SK-N-SH treated with all-trans-retinoic acid at 6 μM for 48 hours (cell line): ENCODE measurements at regions not wholly inside any gene's neighbourhood (a gene's known extent, or its start where the extent isn't known, plus 50 kb on each side); places are given as distances from the start of the nearest gene placed in this dataset.

Experiments
- ATAC-seq: fragments of 200-7000 bp; cut with Tn5 transposase; 3 replicates; pipeline ENCODE4 v1.9.1; 2020; ENCODE audit warnings: mild to moderate bottlenecking, moderate library complexity
- ARNTL ChIP-seq: fragments of 450-650 bp; formaldehyde crosslinking; IDR thresholded peaks from 2 replicates; pipeline ENCODE4 v1.5.0; 2020; ENCODE audit warnings: low read depth, mild to moderate bottlenecking, moderate library complexity, borderline replicate concordance
- BACH2 ChIP-seq: fragments of 250-450 bp; sonication (Bioruptor Pico); IDR thresholded peaks from 2 replicates; pipeline ENCODE4 v1.9.0; 2021; ENCODE audit warnings: mild to moderate bottlenecking, borderline replicate concordance
- CSDC2 ChIP-seq: fragments of 250-450 bp; sonication (Bioruptor Pico); IDR thresholded peaks from 2 replicates; pipeline ENCODE4 v1.5.0; 2020; ENCODE audit warnings: mild to moderate bottlenecking, moderate library complexity
- CSRNP3 ChIP-seq: fragments of 250-450 bp; sonication (Bioruptor Pico); IDR thresholded peaks from 2 replicates; pipeline ENCODE4 v1.5.1; 2021; ENCODE audit warnings: mild to moderate bottlenecking, moderate library complexity
- ESRRG ChIP-seq: fragments of 250-450 bp; sonication (Bioruptor Pico); IDR thresholded peaks from 2 replicates; pipeline ENCODE4 v1.6.1; 2021; ENCODE audit warnings: mild to moderate bottlenecking
- GLIS3 ChIP-seq: fragments of 250-450 bp; sonication (Bioruptor Pico); IDR thresholded peaks from 2 replicates; pipeline ENCODE4 v1.5.0; 2020; ENCODE audit warnings: mild to moderate bottlenecking, moderate library complexity
- ISL1 ChIP-seq: fragments of 250-450 bp; sonication (Bioruptor Pico); IDR thresholded peaks from 2 replicates; pipeline ENCODE4 v2.1.2; 2022; ENCODE audit warnings: mild to moderate bottlenecking, moderate library complexity
- OSR1 ChIP-seq: fragments of 250-450 bp; sonication (Bioruptor Pico); IDR thresholded peaks from 2 replicates; pipeline ENCODE4 v1.8.0; 2022; ENCODE audit warnings: moderate library complexity, mild to moderate bottlenecking, inconsistent platforms
- PATZ1 ChIP-seq: fragments of 250-450 bp; sonication (Bioruptor Pico); IDR thresholded peaks from 2 replicates; pipeline ENCODE4 v1.8.0; 2020; ENCODE audit warnings: mild to moderate bottlenecking, moderate library complexity, borderline replicate concordance
- POU6F1 ChIP-seq: fragments of 250-450 bp; sonication (Bioruptor Pico); IDR thresholded peaks from 2 replicates; pipeline ENCODE4 v1.8.0; 2021; ENCODE audit warnings: low read depth, mild to moderate bottlenecking, moderate library complexity, borderline replicate concordance
- PPARA ChIP-seq: fragments of 250-450 bp; sonication (Bioruptor Pico); IDR thresholded peaks from 2 replicates; pipeline ENCODE4 v1.5.0; 2020; ENCODE audit warnings: mild to moderate bottlenecking, borderline replicate concordance
- RARB ChIP-seq: fragments of 250-450 bp; sonication (Bioruptor Pico); IDR thresholded peaks from 2 replicates; pipeline ENCODE4 v1.8.0; 2021; ENCODE audit warnings: mild to moderate bottlenecking, moderate library complexity
- SNAI2 ChIP-seq: fragments of 250-450 bp; sonication (Bioruptor Pico); IDR thresholded peaks from 2 replicates; pipeline ENCODE4 v1.5.0; 2020; ENCODE audit warnings: mild to moderate bottlenecking, moderate library complexity
- TOX ChIP-seq: fragments of 250-450 bp; sonication (Bioruptor Pico); IDR thresholded peaks from 2 replicates; pipeline ENCODE4 v1.8.0; 2021; ENCODE audit warnings: mild to moderate bottlenecking, moderate library complexity, borderline replicate concordance
- ZFP3 ChIP-seq: fragments of 250-450 bp; sonication (Bioruptor Pico); IDR thresholded peaks from 2 replicates; pipeline ENCODE4 v1.5.0; 2020; ENCODE audit warnings: mild to moderate bottlenecking, moderate library complexity
- ZFP30 ChIP-seq: fragments of 450-650 bp; formaldehyde crosslinking; IDR thresholded peaks from 2 replicates; pipeline ENCODE4 v1.5.0; 2022; ENCODE audit warnings: mild to moderate bottlenecking, moderate library complexity
- ZNF565 ChIP-seq: fragments of 450-650 bp; formaldehyde crosslinking; conservative IDR thresholded peaks from 2 replicates; pipeline ENCODE4 v1.5.0; 2020; ENCODE audit warnings: low read depth, mild to moderate bottlenecking, moderate library complexity
- ZNF70 ChIP-seq: fragments of 450-650 bp; formaldehyde crosslinking; IDR thresholded peaks from 2 replicates; pipeline ENCODE4 v1.5.0; 2020; ENCODE audit warnings: mild to moderate bottlenecking, moderate library complexity
- ZNF8 ChIP-seq: fragments of 450-650 bp; formaldehyde crosslinking; IDR thresholded peaks from 2 replicates; pipeline ENCODE4 v1.5.0; 2020; ENCODE audit warnings: mild to moderate bottlenecking, moderate library complexity
- TF ChIP-seq, protein P1 (sequence below): fragments of 250-450 bp; sonication (Bioruptor Pico); IDR thresholded peaks from 2 replicates; pipeline ENCODE4 v1.5.1; 2020; ENCODE audit warnings: low read depth, mild to moderate bottlenecking, moderate library complexity
- TF ChIP-seq, protein P2 (sequence below): fragments of 250-450 bp; sonication (Bioruptor Pico); IDR thresholded peaks from 2 replicates; pipeline ENCODE4 v1.5.0; 2020; ENCODE audit warnings: mild to moderate bottlenecking, moderate library complexity

GRCh38 chr4:38366997-38367396, 297.0 kb upstream of the KLF3 start:
- TF ChIP-seq ZFP30 (CRISPR knock-in tag) (no peak), ZNF70 (CRISPR knock-in tag) (no peak), CSDC2 (CRISPR knock-in tag) (no peak), ISL1 (CRISPR knock-in tag) (no peak), ARNTL (CRISPR knock-in tag) (no peak), POU6F1 (CRISPR knock-in tag) (no peak), ZNF8 (CRISPR knock-in tag) (no peak), RARB (CRISPR knock-in tag) (no peak), TOX (CRISPR knock-in tag) (no peak), ZFP3 (CRISPR knock-in tag) (no peak), PATZ1 (no peak), SNAI2 (no peak), GLIS3 (CRISPR knock-in tag) (no peak), PPARA (no peak), ESRRG (CRISPR knock-in tag) (no peak), BACH2 (CRISPR knock-in tag) (no peak), ZNF565 (CRISPR knock-in tag) (no peak), CSRNP3 (CRISPR knock-in tag) (no peak)
- TF ChIP-seq, protein P1, sequence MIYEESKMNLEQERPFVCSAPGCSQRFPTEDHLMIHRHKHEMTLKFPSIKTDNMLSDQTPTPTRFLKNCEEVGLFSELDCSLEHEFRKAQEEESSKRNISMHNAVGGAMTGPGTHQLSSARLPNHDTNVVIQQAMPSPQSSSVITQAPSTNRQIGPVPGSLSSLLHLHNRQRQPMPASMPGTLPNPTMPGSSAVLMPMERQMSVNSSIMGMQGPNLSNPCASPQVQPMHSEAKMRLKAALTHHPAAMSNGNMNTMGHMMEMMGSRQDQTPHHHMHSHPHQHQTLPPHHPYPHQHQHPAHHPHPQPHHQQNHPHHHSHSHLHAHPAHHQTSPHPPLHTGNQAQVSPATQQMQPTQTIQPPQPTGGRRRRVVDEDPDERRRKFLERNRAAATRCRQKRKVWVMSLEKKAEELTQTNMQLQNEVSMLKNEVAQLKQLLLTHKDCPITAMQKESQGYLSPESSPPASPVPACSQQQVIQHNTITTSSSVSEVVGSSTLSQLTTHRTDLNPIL (CRISPR knock-in tag), result no peak
- TF ChIP-seq, protein P2, sequence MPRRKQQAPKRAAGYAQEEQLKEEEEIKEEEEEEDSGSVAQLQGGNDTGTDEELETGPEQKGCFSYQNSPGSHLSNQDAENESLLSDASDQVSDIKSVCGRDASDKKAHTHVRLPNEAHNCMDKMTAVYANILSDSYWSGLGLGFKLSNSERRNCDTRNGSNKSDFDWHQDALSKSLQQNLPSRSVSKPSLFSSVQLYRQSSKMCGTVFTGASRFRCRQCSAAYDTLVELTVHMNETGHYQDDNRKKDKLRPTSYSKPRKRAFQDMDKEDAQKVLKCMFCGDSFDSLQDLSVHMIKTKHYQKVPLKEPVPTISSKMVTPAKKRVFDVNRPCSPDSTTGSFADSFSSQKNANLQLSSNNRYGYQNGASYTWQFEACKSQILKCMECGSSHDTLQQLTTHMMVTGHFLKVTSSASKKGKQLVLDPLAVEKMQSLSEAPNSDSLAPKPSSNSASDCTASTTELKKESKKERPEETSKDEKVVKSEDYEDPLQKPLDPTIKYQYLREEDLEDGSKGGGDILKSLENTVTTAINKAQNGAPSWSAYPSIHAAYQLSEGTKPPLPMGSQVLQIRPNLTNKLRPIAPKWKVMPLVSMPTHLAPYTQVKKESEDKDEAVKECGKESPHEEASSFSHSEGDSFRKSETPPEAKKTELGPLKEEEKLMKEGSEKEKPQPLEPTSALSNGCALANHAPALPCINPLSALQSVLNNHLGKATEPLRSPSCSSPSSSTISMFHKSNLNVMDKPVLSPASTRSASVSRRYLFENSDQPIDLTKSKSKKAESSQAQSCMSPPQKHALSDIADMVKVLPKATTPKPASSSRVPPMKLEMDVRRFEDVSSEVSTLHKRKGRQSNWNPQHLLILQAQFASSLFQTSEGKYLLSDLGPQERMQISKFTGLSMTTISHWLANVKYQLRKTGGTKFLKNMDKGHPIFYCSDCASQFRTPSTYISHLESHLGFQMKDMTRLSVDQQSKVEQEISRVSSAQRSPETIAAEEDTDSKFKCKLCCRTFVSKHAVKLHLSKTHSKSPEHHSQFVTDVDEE (CRISPR knock-in tag), result no peak
- no peak for ATAC-seq

DNA sequence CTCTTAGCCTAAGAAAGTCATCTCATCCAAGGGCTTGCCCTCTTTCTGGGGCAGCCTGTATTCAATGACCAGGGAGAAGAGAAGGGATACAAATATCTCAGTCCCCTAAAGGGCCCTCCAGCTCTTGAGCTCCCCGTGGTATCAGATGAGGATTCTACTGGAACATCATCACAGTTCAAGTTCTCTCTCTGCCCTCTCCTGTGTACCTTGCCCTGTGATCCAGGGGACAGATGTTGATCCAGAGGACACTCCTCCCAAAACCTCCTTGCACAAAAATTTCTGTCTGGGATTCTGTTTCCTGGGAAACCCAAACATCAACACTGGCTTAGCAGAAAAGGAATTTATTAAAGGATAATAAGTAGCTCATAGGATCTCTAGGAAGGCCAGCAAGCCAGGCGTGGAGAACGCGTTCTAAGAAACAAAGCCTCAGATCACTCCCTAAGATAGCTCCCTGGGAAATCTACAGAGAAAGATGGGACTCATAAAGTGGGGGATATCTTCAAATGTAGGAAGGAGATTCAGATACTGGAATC, 296.3 kb upstream of the KLF3 start:
- TF ChIP-seq CSRNP3 (CRISPR knock-in tag) (no peak), GLIS3 (CRISPR knock-in tag) (no peak), OSR1 (CRISPR knock-in tag) (no peak), BACH2 (CRISPR knock-in tag) (no peak), ZFP3 (CRISPR knock-in tag) (no peak), ZNF8 (CRISPR knock-in tag) (no peak), SNAI2 (no peak), ESRRG (CRISPR knock-in tag) (no peak), RARB (CRISPR knock-in tag) (no peak), ZNF70 (CRISPR knock-in tag) (no peak)
- TF ChIP-seq, protein P2 (CRISPR knock-in tag), result no peak
- ATAC-seq, result no peak
